ENCODE measurements at regions not wholly inside any gene's neighbourhood (a gene's known extent, or its start where the extent isn't known, plus 50 kb on each side); places are given as distances from the start of the nearest gene placed in this dataset.
"Not testable (repeated sequence)": the region's sequence is repeated elsewhere in the genome, so short reads cannot be mapped to it uniquely, and the experiment has no call there.

DNA sequence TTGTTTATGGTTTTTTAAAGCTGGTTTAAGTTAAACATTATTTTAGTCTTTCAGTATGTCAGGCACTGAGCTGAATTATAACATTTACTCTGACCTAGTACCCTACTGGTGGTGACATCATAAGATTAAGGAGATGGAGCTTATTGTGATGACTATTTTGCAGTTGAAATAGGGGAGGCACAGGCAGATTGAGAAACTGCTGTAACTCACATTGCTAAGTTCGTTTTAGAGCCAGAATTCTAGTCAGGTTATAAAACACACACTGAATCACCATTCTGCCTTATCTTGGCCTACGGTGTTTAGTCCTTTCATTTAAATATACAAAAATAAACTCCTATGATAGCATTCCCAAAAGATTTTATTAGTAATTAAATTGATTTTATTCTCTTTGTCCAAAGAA is 584.1 kb downstream of the TFAP2A start:
- DNase-seq (ENCODE audit: low read depth), result no peak

- DNase-seq (ENCODE audit: low read depth), result no peak
Measured at GRCh38 chr6:9825526-9825925, 589.3 kb downstream of the TFAP2A start.

DNA sequence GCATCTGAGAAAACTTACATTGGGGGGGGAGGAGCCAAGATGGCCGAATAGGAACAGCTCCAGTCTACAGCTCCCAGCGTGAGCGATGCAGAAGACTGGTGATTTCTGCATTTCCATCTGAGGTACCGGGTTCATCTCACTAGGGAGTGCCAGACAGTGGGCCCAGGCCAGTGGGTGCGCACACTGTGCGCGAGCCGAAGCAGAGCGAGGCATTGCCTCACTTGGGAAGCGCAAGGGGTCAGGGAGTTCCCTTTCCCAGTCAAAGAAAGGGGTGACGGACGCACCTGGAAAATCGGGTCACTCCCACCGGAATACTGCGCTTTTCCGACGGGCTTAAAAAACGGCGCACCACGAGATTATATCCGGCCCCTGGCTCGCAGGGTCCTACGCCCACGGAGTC is 604.1 kb downstream of the TFAP2A start:
- DNase-seq (ENCODE audit: low read depth), result not testable (repeated sequence)

GRCh38 chr6:9810286-9810685 is 604.6 kb downstream of the TFAP2A start:
- DNase-seq (ENCODE audit: low read depth), result no peak

DNA sequence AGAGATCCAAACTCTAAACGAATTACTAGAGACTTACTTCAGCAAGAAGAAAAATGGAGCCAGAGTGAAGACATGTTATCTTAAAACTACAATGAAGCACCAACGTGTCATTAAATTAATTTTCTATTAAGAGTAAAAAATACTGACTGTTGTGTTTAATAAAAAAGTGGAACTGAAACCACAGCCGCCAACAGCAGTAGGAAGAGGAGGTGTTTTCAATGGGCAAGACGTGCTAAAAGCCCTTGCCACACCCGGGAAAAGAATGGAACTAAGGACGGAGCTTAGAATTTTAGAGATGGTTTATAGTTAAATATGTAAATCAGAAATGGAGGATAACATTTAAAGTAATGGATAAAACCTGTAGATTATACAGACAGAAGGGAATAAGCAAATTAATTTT is 608.7 kb downstream of the TFAP2A start:
- DNase-seq (ENCODE audit: low read depth), result no peak

- no peak for DNase-seq (ENCODE audit: low read depth)
Measured at GRCh38 chr6:9801249-9801754, 613.6 kb downstream of the TFAP2A start.

- DNase-seq (ENCODE audit: low read depth), result no peak
Measured at GRCh38 chr6:9799582-9799981, 615.3 kb downstream of the TFAP2A start.

GRCh38 chr6:9796827-9797226 is 618.0 kb downstream of the TFAP2A start:
- DNase-seq (ENCODE audit: low read depth), result no peak

GRCh38 chr6:9795880-9796279 is 619.0 kb downstream of the TFAP2A start:
- DNase-seq (ENCODE audit: low read depth), result no peak

DNA sequence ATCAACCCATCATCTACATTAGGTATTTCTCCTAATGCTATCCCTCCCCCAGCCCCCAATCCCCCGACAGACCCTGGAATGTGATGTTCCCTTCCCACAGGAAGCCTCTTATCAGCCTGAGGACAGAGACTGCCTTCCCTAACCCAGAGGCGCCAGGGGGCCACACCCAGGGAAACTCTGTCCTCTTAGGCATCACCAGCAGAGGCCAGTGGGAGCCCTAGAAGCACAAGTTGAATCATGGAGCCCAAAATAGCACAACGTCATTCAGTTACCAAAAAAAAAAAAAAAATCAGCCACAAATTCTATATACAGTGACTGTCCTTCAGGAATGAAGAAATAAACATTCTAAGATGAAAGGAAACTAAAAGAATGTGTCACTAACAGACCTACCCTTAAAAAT is 625.7 kb downstream of the TFAP2A start:
- DNase-seq (ENCODE audit: low read depth), result no peak

- DNase-seq (ENCODE audit: low read depth), result no peak
Measured at GRCh38 chr6:9784786-9785185, 630.1 kb downstream of the TFAP2A start.

- no peak for DNase-seq (ENCODE audit: low read depth)
Measured at GRCh38 chr6:9783567-9783966, 631.3 kb downstream of the TFAP2A start.

DNA sequence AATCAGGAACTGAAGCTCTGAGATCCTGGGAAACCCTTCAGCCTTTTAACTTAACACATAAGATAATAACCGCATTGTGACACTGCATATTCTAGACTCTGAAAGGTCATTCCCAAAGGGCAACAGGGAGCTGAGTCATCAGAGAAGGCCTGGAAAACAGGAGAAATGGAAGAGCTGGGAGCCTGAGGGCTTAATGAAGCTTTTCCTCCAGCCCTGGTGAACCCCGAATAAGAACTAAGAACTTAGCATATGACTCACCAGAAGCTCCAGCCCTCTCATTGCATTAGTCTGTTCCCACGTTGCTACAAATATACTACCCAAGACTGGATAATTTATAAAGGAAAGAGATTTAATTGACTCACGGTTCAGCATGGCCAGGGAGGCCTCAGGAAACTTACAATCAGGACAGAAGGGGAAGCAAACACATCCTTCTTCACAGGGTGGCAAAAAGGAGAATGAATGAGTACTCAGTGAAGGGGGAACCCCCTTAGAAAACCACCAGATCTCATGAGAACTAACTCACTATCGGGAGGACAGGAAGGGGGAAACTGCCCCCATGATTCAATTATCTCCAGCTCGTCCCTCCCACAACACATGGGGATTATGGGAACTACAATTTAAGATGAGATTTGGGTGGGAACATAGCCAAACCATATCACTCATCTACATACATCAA is 648.5 kb downstream of the TFAP2A start:
- no peak for DNase-seq (ENCODE audit: low read depth)

- DNase-seq (ENCODE audit: low read depth), result no peak
Measured at GRCh38 chr6:9761220-9761619, 653.7 kb downstream of the TFAP2A start.

- no peak for DNase-seq (ENCODE audit: low read depth)
Measured at GRCh38 chr6:9754515-9754914, 660.4 kb downstream of the TFAP2A start.

GRCh38 chr6:9745966-9746365 is 668.9 kb downstream of the TFAP2A start:
- no peak for DNase-seq (ENCODE audit: low read depth)

DNA sequence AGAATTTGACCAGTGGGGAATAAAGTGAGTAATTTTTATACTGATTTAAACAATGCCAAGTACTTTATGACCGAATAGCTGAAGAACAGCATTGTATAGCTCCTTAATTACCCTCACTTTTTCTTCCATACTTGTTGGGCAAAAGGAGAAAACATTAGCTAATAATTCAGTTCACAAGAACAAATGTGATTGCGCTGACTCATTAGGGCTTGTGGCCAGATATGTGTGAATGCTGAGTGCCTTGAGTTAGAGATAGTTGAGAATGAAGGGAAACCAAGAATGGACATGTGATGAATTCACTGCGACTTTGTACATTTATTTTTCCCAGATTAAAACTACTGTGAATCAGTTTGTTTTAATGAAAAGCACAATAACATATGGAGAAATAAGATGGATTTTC is 669.4 kb downstream of the TFAP2A start:
- DNase-seq (ENCODE audit: low read depth), result no peak

DNA sequence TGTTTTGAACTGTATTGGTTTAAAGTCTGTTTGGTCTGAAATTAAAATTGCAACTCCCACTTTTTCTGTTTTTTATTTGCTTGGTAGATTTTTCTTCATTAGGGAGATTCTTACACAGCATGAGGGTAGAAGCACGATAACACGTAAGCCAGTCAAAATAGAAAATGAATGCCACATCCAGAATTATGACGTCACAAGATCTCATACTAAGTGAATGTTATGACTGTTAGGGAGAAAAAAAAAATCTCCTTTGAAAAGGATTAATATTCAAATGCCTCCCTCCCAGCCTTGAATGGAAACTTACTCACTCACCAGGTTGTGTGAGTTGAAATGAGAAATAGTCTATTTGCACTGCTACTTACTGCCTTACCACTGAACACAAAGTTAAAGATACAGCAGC is 670.8 kb downstream of the TFAP2A start:
- DNase-seq (ENCODE audit: low read depth), result no peak

DNA sequence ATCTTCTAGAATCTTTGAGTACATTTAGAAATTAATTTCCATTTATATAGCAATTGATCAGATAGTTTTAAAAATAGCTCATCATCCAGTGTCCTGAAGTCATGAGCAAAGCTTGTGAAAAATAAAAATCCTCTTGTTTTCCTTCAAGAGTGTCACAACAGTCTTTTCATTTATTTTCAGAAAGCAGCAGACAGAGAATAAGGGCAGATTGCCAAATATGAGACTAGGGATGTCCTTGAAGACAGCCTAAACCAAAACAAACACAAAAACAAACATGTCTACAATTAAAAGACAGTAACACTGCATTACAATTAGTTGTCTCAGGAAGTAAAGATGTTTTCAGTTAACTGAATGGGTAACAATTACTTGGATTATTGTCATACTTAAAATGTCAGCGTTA is 682.8 kb downstream of the TFAP2A start:
- no peak for DNase-seq (ENCODE audit: low read depth)

DNA sequence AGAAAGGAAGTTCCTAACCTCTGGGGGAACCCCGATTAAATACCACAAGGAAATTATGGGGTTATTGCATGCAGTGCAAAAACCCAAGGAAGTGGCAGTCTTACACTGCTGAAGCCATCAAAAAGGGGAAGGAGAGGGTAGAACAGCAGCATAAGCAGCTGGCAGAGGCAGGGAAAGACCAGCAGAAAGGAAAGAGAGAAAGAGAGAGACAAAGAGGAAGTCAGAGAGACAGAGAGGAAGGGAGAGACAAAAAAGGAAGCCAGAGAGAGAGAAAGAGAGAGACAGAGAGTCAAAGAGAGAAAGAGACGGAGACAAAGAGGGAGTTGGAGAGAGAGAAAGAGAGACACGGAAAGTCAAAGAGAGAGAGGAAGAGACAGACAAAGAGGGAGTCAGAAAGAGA is 689.1 kb downstream of the TFAP2A start:
- DNase-seq (ENCODE audit: low read depth), result not testable (repeated sequence)

- DNase-seq (ENCODE audit: low read depth), result no peak
Measured at GRCh38 chr6:9717568-9717967, 697.3 kb downstream of the TFAP2A start.

DNA sequence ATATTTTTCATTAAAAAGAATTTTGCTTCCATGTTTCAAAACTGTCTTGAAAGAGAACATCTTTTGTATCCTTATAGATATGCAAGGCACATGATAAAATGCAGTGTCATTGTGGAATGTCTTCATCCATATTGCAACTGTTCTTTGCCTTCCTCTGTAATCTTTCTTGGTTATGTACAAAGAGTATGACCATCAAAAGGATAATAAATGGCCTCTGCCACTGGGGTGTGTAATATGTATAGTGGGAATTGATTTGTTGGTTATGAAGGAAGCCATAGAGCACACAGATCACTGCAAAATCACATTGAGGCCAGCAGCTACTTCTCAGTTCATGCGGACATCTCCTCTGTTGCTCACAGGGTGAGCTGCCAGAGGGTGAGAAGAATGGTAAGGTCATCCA is 703.5 kb downstream of the TFAP2A start:
- no peak for DNase-seq (ENCODE audit: low read depth)

GRCh38 chr6:9710574-9710973 is 704.3 kb downstream of the TFAP2A start:
- DNase-seq (ENCODE audit: low read depth), result no peak

GRCh38 chr6:9708600-9708999 is 706.3 kb downstream of the TFAP2A start:
- no peak for DNase-seq (ENCODE audit: low read depth)

All from activated T-helper 9 cell treated with anti-CD3 and anti-CD28 coated beads, Interleukin-2, amount 50 U/mL, for 16 hours (primary cell).